Suprapubic skin (tissue), 4 donors: ENCODE measurements at regions not wholly inside any gene's neighbourhood (a gene's known extent, or its start where the extent isn't known, plus 50 kb on each side); places are given as distances from the start of the nearest gene placed in this dataset.

Experiments used
- CTCF ChIP-seq, 2 donors: fragments of 200-600 bp in 1 of 2; fragments of 450-650 bp in 1 of 2; sonication (generic) in 1 of 2; IDR thresholded peaks; one replicate each; pipeline ENCODE4 v1.5.1; 2016 to 2019; ENCODE audit warnings: antibody characterized with exemption in 2 of 2, mild to moderate bottlenecking in 1 of 2, moderate library complexity in 1 of 2
- EP300 ChIP-seq: sonication (generic); formaldehyde crosslinking; IDR thresholded peaks from one replicate; pipeline ENCODE4 v1.6.1; 2017; ENCODE audit warnings: antibody characterized with exemption
- POLR2A ChIP-seq, 2 donors: fragments of 450-650 bp; IDR thresholded peaks; one replicate each; pipeline ENCODE4 v1.6.1; 2017; ENCODE audit warnings: antibody characterized with exemption in 2 of 2, mild to moderate bottlenecking in 2 of 2, moderate library complexity in 2 of 2
- POLR2AphosphoS5 ChIP-seq, 3 donors: sonication (generic); formaldehyde crosslinking; IDR thresholded peaks; one replicate each; pipeline ENCODE4 v1.6.1; 2017; ENCODE audit warnings: antibody characterized with exemption in 3 of 3

DNA sequence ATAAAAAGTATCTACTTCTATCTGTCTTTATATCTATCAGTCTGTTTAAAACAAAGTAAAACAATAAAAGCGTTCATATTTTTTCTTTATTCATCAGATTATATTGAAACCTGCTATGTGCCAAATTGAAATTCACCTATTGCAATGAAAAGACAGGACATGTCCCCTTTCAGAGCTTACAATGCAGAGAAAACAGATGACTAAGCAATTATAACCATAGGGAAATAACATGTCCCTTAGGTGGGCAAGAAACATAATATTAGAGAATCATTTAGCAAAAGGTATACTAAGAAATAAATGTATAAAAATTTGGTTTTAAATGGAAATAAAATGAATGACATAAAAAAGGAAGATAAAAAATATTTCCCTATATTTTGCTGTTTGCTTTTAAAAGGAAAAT is 1421.3 kb downstream of the FSCB start:
- TF ChIP-seq CTCF (IDR thresholded peaks at IDR 0.05), result no peak
- no peak for TF ChIP-seq POLR2AphosphoS5 (IDR thresholded peaks at IDR 0.05)
- TF ChIP-seq EP300, result no peak
- TF ChIP-seq POLR2A (IDR thresholded peaks at IDR 0.05), result no peak
